HFF-Myc (cell line): ENCODE measurements at regions not wholly inside any gene's neighbourhood (a gene's known extent, or its start where the extent isn't known, plus 50 kb on each side); places are given as distances from the start of the nearest gene placed in this dataset.

Experiments used
- DNase-seq: peaks from one replicate; pipeline ENCODE4 v3.0.0-alpha.2; 2011; ENCODE audit warnings: low read depth; ENCODE audit errors: extremely low read depth
- H3K4me3 ChIP-seq: replicated peaks from 2 replicates; pipeline ENCODE4 v1.5.1; 2011; ENCODE audit warnings: low read depth, mild to moderate bottlenecking, control low read depth, low read length
- TF ChIP-seq, protein P1 (sequence below): IDR thresholded peaks from 2 replicates; pipeline ENCODE4 v1.5.1; 2012; ENCODE audit warnings: mild to moderate bottlenecking, low read depth, low read length, control low read depth; ENCODE audit errors: missing control alignments

DNA sequence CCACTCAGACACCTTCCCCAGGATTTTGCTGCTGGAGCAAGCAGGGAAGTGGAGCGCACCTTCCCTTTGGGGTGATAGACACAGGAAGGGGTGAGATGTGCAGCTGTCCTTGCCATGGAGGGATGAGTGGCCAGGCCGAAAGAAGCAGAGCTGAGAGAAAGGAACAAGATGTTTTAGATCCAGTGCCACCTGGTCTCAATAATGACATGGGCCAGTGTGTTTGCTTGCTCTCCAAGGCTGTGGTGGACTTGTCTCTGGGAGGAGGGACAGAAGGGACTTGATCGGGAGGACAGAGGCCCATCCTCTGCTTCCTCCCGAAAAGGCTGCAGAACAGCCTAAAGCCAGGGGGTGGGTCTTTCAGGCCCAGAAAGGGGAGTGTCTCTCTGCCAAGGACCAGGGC lies 61.7 kb upstream of the CCDC167 start:
- TF ChIP-seq, protein P1, sequence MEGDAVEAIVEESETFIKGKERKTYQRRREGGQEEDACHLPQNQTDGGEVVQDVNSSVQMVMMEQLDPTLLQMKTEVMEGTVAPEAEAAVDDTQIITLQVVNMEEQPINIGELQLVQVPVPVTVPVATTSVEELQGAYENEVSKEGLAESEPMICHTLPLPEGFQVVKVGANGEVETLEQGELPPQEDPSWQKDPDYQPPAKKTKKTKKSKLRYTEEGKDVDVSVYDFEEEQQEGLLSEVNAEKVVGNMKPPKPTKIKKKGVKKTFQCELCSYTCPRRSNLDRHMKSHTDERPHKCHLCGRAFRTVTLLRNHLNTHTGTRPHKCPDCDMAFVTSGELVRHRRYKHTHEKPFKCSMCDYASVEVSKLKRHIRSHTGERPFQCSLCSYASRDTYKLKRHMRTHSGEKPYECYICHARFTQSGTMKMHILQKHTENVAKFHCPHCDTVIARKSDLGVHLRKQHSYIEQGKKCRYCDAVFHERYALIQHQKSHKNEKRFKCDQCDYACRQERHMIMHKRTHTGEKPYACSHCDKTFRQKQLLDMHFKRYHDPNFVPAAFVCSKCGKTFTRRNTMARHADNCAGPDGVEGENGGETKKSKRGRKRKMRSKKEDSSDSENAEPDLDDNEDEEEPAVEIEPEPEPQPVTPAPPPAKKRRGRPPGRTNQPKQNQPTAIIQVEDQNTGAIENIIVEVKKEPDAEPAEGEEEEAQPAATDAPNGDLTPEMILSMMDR = no peak
- no peak overlapping the region for H3K4me3 ChIP-seq
- DNase-seq = no peak

DNA sequence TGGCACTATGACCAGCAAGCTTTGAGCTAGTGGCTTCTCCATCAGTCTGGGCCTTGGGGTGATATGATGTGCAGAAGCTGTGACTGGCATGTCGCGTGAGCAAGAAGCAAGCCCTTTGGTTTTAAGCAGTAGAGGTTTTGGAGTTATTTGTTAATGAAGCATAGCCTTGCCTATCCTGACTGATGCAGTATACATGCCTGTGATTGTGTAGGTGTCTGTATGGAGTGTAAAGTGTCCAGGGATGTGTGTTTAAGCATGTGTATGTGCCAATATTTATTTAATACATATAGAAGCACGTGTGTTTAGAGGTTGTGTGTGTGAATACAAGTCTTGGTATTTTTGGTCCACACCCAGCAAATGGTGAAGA lies 61.0 kb upstream of the CCDC167 start:
- H3K4me3 ChIP-seq = no peak overlapping the region
- no peak for DNase-seq
- TF ChIP-seq, protein P1 = no peak

DNA sequence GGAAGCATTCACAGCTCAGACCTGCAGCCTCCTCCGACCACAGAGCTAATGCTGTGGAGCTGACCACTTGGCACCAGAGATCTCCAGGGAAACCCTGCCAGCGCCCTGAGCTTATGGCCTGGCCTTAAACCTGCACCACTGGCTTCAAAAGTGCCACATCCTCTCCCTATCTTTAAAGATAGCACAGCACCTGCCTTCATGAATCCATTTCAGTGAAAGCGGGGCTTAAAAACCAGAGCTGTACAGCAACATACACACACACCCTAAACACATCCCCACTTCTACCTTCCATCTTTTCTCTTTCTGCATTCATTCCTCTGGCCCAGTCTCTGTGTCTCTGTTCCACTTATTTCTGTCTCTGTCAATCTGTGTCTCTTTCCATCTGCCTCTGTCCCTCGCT lies 59.8 kb upstream of the CCDC167 start:
- TF ChIP-seq, protein P1 = no peak
- no peak for DNase-seq
- H3K4me3 ChIP-seq = no peak overlapping the region

DNA sequence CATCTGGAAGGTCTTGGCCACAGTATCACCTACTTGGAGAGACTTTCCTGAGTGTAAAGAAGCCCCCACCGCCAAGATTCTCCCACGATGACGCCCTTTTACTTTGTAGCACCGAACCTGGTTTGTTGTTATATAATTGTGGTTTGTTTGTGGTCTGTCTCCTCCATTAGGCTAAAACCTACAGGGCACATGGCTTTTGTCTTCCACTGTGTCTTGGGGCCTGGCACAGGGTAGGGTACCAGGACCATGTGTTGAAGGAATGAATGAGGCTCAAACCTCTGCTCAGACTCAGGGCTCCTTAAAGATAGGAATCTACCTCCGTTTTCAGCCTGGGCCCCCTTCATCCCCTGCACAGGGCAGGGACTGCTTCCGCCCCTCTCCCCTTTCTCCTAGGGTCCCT lies 59.4 kb upstream of the CCDC167 start:
- no peak overlapping the region for H3K4me3 ChIP-seq
- DNase-seq = no peak
- TF ChIP-seq, protein P1 = no peak

DNA sequence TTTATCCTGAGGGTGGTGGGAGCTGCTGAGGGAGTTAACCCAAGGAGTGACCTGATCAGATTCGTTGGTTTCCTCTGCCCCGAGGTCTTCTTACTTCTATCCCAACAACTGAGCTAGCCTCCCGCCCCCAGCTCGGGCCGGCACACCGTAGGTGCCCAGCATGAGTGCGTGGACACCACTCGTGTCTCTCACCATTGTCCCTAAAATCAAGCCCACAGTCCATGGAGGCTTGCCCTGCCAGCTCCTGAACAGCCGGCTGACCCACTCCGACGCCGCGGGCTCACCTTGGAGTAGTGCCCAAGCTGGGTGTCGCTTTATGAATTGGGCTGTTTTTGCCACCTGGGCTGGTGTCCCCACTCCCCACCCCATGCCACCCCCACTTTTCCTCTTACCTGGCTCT lies 59.0 kb upstream of the CCDC167 start:
- TF ChIP-seq, protein P1 = no peak
- no peak overlapping the region for H3K4me3 ChIP-seq
- DNase-seq = no peak

DNA sequence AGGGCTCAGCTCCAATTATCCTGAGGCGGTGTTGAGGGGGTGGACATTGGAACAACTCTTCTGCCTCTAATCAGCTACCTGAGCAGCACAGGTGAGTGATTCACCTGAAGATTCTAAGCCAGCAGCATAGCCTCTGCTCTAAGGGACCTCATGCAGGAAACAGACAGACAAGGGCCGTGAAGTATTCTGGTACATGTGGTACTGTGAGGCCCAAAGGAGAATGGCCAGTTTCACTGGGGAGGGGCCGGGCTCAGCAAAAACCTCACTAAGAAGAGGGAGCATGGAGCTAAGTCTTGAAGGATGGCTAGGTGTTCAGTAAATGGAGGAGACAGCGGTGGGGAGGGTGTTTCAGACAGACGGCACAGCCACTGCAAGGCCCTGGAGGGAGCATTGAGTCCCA lies 58.5 kb upstream of the CCDC167 start:
- TF ChIP-seq, protein P1 = no peak
- DNase-seq = no peak
- no peak overlapping the region for H3K4me3 ChIP-seq

DNA sequence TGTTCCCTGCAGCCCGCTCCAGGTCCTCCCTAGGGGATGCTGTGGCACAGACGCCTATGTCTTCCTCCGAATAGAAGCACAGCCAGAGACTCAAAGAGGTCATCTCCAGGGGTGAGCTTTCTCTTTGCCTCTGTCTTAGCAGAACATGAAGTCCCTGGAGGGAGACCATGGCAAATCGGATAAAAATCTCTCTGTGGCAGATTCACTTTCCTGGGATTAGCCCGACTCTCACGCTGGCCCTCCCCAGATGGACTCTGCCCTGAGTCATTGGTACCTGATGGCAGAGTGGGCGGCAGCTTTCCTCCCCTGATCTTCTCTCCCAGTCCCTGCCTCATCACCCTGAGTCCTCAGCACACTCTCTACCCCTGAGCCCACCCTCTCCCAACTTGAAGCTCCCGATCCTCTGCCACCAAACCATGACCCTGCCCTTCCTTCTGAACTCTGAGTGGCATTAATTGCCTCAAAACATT lies 58.0 kb upstream of the CCDC167 start:
- H3K4me3 ChIP-seq = no peak overlapping the region
- TF ChIP-seq, protein P1 = no peak
- DNase-seq = no peak
